ENCODE measurements at regions not wholly inside any gene's neighbourhood (a gene's known extent, or its start where the extent isn't known, plus 50 kb on each side); places are given as distances from the start of the nearest gene placed in this dataset.

GRCh38 chrX:77277911-77278310 is 169.3 kb upstream of the FGF16 start:
- TF ChIP-seq CTCF (IDR thresholded peaks at IDR 0.05; ENCODE audit: poor library complexity, severe bottlenecking) (no peak), RAD21 (conservative IDR thresholded peaks at IDR 0.05) (no peak), EZH2 (IDR thresholded peaks at IDR 0.05; ENCODE audit: borderline replicate concordance, insufficient read depth, low read length, poor library complexity, severe bottlenecking) (no peak), POLR2AphosphoS5 (IDR thresholded peaks at IDR 0.05) (no peak), REST (IDR thresholded peaks at IDR 0.05; ENCODE audit: borderline replicate concordance) (no peak), TAF1 (IDR thresholded peaks at IDR 0.05; ENCODE audit: low read depth) (no peak)

Measured in neural cell (in vitro differentiated cells).